ENCODE measurements at regions not wholly inside any gene's neighbourhood (a gene's known extent, or its start where the extent isn't known, plus 50 kb on each side); places are given as distances from the start of the nearest gene placed in this dataset.

GRCh38 chr7:81235997-81236396 is 317.1 kb upstream of the SEMA3C start:
- DNase-seq (no peak), ATAC-seq (no peak)
- Histone ChIP-seq H3K9me3 (ENCODE audit: low read length) (no peaks in the 10 kb centered on the region), H3K27ac (ENCODE audit: low read length) (no peak overlapping the region), H3K79me2 (ENCODE audit: low read length) (no peaks in the 10 kb centered on the region), H3K4me1 (ENCODE audit: insufficient read depth, low read length) (no peaks in the 10 kb centered on the region), H3K27me3 (ENCODE audit: low read length) (no peaks in the 10 kb centered on the region), H3F3A (ENCODE audit: low read length, unreplicated experiment) (no peaks in the 10 kb centered on the region), H3K4me3 (ENCODE audit: low read length) (no peak overlapping the region), H3K36me3 (ENCODE audit: low read depth, low read length) (no peaks in the 10 kb centered on the region), H3K9me2 (replicated peaks; ENCODE audit: low read length) (no peaks in the 10 kb centered on the region), H4K20me1 (ENCODE audit: low read length) (no peaks in the 10 kb centered on the region), H3K9ac (ENCODE audit: low read length) (no peak overlapping the region), H3K4me2 (ENCODE audit: low read length) (no peak overlapping the region), H2AFZ (ENCODE audit: low read length) (no peak overlapping the region)
- POLR2A ChIA-PET (ENCODE audit: unreplicated experiment): no interaction called here
- TF ChIP-seq EZH2 (IDR thresholded peaks at IDR 0.05; ENCODE audit: low read length, unreplicated experiment) (no peak), CTCF (conservative IDR thresholded peaks at IDR 0.05; ENCODE audit: low read depth, low read length) (no peak), EZH2phosphoT487 (IDR thresholded peaks at IDR 0.05; ENCODE audit: borderline replicate concordance, low read length) (no peak)
- CTCF ChIA-PET: no interaction called here
- no TSS peak for BruUV-seq (replicated peaks)
- intact Hi-C loops (cut with micrococcal nuclease): no loop called here

- H3K4me1 ChIP-seq (ENCODE audit: insufficient read depth, low read length): no peaks in the 10 kb centered on the region
- no peak overlapping the region for H3K9ac ChIP-seq (ENCODE audit: low read length)
- H3K9me2 ChIP-seq (replicated peaks; ENCODE audit: low read length): no peaks in the 10 kb centered on the region
- H3K79me2 ChIP-seq (ENCODE audit: low read length): no peaks in the 10 kb centered on the region
- H3K27me3 ChIP-seq (ENCODE audit: low read length): no peaks in the 10 kb centered on the region
- H3K4me3 ChIP-seq (ENCODE audit: low read length): no peak overlapping the region
- no peaks in the 10 kb centered on the region for H3K36me3 ChIP-seq (ENCODE audit: low read depth, low read length)
- BruUV-seq (replicated peaks): no TSS peak
- H3K4me2 ChIP-seq (ENCODE audit: low read length): no peak overlapping the region
- H4K20me1 ChIP-seq (ENCODE audit: low read length): no peaks in the 10 kb centered on the region
- intact Hi-C loops (cut with micrococcal nuclease): no loop called here
- H3F3A ChIP-seq (ENCODE audit: low read length, unreplicated experiment): no peaks in the 10 kb centered on the region
- ATAC-seq (no peak), DNase-seq (no peak)
- no peaks in the 10 kb centered on the region for H3K9me3 ChIP-seq (ENCODE audit: low read length)
- CTCF ChIA-PET: no interaction called here
- POLR2A ChIA-PET (ENCODE audit: unreplicated experiment): interaction anchor here (0.6 kb wide), 1 partner anchor 134 kb away, joined by 3 read pairs; no protein-coding TSS in a partner anchor
- TF ChIP-seq EZH2phosphoT487 (IDR thresholded peaks at IDR 0.05; ENCODE audit: borderline replicate concordance, low read length): no peak
- TF ChIP-seq EZH2 (IDR thresholded peaks at IDR 0.05; ENCODE audit: low read length, unreplicated experiment): no peak
- TF ChIP-seq CTCF (conservative IDR thresholded peaks at IDR 0.05; ENCODE audit: low read depth, low read length): no peak
- no peak overlapping the region for H3K27ac ChIP-seq (ENCODE audit: low read length)
- H2AFZ ChIP-seq (ENCODE audit: low read length): no peak overlapping the region
Observed at GRCh38 chr7:81234896-81235295, 316.0 kb upstream of the SEMA3C start.

- no peaks in the 10 kb centered on the region for H3F3A ChIP-seq (ENCODE audit: low read length, unreplicated experiment)
- H3K36me3 ChIP-seq (ENCODE audit: low read depth, low read length): no peaks in the 10 kb centered on the region
- no peaks in the 10 kb centered on the region for H3K4me1 ChIP-seq (ENCODE audit: insufficient read depth, low read length)
- H3K27me3 ChIP-seq (ENCODE audit: low read length): no peaks in the 10 kb centered on the region
- no peaks in the 10 kb centered on the region for H3K9me2 ChIP-seq (replicated peaks; ENCODE audit: low read length)
- no peak for TF ChIP-seq CTCF (conservative IDR thresholded peaks at IDR 0.05; ENCODE audit: low read depth, low read length)
- TF ChIP-seq EZH2phosphoT487 (IDR thresholded peaks at IDR 0.05; ENCODE audit: borderline replicate concordance, low read length): no peak
- TF ChIP-seq EZH2 (IDR thresholded peaks at IDR 0.05; ENCODE audit: low read length, unreplicated experiment): no peak
- no peak overlapping the region for H3K9ac ChIP-seq (ENCODE audit: low read length)
- intact Hi-C loops (cut with micrococcal nuclease): no loop called here
- no peak for ATAC-seq
- no peak overlapping the region for H3K27ac ChIP-seq (ENCODE audit: low read length)
- H3K4me3 ChIP-seq (ENCODE audit: low read length): no peak overlapping the region
- BruUV-seq (replicated peaks): no TSS peak
- no peaks in the 10 kb centered on the region for H3K9me3 ChIP-seq (ENCODE audit: low read length)
- ChIA-PET CTCF (no interaction called here), POLR2A (ENCODE audit: unreplicated experiment) (no interaction called here)
- no peak overlapping the region for H3K4me2 ChIP-seq (ENCODE audit: low read length)
- no peaks in the 10 kb centered on the region for H4K20me1 ChIP-seq (ENCODE audit: low read length)
- no peak for DNase-seq
- H3K79me2 ChIP-seq (ENCODE audit: low read length): no peaks in the 10 kb centered on the region
- no peak overlapping the region for H2AFZ ChIP-seq (ENCODE audit: low read length)
Observed at GRCh38 chr7:81233208-81233940, 314.5 kb upstream of the SEMA3C start.
